Fibroblast of gingiva (primary cell): ENCODE measurements at regions not wholly inside any gene's neighbourhood (a gene's known extent, or its start where the extent isn't known, plus 50 kb on each side); places are given as distances from the start of the nearest gene placed in this dataset.
"Not testable (repeated sequence)": the region's sequence is repeated elsewhere in the genome, so short reads cannot be mapped to it uniquely, and the experiment has no call there.

ENCODE experiments used
- DNase-seq: peaks from one replicate; pipeline ENCODE4 v3.0.0-alpha.2; 2011; ENCODE audit warnings: low read depth

DNA sequence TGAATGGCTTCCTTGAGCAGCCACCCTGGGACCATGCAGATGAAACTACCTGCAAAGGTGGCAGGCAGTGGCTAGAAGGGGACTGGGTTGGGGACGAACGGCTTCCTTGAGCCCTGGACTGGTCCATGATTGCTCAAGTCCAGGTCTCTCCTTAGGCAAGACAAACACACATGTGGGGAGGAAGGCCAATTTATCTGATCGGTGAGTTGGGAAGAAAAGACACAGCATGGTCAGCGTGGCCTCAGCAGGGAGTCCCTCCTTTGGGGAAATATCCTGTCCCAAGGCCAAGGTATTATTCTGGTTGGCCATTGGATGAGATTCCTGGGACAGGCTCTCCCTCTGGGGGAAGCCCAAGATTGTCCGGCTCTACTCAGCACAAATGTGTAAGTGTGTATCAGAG, 116.3 kb upstream of the ERG start:
- no peak for DNase-seq

DNA sequence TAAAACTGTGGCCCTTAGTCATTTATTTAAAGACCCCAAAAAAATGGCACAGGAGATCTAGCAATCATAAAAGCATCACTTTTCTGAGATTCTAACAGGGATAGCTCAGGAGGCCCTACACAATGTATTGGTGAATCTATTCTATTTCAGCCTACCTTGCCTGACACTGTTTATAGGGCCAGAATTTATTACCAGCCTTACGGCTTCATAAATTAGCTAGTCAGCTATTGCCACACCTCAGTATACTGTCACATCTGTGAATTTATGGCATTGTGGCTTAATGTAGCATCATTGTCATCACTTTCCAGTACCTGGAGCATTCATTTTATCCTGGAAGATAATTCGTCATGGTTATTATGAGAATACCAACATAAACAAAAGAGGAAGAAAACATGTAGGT, 121.2 kb upstream of the ERG start:
- DNase-seq = no peak

DNA sequence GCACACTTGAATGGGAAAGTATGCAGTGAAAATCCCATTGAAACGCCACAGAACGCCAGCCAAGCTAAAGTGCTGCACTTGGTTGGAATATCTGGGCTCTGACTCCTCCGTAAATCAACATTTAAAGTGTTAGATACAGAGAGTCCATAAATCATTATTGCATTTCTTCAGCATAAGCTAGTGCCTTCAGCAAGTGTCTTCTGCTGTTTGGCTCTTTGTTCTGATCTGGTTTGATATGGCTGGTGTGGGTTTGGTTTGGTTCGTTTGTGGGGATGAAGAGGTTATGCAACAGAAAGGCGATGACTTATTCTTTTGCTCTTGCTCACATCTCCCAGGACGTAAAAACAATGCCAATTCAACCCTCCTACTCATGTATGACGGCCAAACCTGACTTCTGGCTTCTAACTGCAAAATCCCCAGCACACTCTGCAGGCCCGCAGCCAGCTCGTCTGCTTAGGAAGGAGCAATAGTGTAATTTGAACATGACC, 121.8 kb upstream of the ERG start:
- DNase-seq = no peak

DNA sequence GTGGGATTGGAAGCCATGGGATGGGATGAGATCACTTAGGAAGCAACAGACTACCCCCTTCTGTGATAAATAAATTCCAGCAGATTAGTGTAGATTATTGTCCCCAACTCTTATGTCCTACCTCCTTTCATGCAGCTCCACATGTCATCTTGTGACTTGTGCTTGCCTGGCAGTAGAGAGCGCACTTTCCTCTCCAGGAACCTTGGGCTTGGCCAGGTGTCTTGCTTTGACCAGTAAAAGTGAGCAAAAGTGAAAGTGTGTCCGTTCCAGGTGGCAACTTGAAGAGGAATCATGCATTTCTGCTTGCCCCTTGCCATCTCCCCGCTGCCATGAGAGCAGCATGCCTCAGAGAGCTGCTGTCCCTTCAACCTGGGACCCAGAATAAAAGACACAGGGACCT, 122.9 kb upstream of the ERG start:
- no peak for DNase-seq

DNA sequence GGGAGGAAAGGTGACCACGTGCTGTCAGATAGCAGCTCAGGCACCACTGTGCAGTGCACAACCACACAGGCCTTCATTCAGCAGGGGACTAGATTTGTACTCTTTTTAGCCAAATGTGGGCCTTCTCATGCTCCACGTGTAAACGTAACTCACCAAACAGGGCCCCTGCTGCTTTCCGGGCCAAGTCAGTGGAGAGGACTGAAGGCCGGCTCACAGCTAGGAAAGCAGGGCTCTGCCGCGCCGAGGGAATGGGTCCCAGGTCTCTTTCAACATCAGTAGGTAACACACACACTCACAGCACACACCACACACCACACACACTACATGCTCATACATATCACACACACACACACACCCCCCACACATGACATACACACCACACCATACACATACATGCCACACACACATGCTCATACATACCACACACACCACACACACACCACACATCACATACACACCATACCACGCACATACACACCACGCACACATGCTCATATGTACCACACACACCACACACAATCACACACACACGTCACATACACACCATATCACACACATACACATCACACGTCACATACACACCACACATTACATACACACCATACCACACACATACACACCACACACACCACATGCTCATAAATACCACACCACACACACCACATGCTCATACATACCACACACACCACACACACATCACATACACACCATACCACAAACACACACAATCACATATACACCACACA, 124.0 kb upstream of the ERG start:
- no peak for DNase-seq

DNA sequence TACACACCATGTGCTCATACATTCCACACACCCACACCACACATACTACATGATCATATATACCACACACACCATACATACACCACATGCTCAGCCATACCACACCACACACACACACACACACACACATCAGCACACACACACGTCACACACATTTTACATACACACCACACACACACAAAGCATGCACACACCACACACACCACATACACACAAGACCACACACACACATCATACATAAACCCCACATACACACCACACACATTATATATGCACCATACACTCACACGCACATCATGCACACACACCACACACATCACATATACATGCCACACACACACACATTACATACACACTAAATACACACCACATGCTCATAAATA, 124.5 kb upstream of the ERG start:
- DNase-seq = no peak

DNA sequence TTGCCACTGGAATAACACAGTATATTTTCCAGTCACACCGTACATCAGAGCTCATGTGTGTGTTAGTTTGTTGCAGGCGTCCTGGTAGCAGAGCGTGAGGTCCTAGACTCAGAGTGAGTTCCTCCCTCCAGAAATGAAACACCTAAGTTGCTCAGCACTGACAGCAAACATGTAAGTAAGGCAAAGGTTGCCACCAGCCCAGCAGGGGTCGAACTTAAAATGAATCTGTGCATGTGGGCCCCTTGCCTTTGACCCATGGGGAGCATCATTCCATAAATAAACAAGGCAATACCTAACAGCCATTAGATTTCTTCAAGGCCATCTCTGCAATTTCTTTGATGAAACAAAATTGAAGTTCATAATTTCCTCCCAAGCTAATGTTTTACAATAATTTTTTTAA, 125.3 kb upstream of the ERG start:
- no peak for DNase-seq

DNA sequence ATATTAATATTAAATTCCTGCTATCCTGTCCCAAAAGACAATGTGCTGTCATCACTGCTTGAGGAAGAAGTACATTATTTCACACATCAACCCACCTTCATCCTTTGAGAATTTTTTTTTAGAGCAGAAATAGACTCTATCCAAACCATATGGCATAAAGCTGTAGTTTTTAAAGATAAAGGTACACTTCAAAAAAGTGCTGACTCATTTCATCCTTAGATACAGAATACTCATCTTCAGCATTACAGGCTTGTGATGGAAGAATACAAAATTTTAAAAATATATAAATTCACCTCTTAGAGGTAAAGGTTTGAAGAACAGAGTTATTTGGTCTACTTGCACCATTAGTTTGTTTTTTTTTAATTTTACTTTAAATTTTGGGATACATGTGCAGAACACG, 126.7 kb upstream of the ERG start:
- DNase-seq = no peak

DNA sequence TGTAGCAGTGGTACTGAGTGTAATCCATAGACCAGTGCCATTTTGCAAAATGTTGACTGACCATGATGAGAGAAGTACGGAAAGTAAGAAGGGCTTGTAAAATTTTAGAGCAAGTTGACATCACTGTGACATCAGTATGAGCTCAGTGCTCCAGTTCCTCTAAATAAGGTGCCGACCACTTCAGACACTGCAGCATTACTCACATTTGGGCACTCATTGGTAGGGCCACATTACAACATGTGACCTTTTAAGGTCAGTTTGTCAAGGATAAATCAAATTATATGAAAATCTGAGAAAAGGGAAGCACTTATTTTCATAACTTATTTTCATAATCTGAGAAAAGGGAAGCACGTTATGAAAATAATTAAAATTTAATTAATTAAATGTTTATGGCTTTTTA, 128.0 kb upstream of the ERG start:
- DNase-seq = no peak

DNA sequence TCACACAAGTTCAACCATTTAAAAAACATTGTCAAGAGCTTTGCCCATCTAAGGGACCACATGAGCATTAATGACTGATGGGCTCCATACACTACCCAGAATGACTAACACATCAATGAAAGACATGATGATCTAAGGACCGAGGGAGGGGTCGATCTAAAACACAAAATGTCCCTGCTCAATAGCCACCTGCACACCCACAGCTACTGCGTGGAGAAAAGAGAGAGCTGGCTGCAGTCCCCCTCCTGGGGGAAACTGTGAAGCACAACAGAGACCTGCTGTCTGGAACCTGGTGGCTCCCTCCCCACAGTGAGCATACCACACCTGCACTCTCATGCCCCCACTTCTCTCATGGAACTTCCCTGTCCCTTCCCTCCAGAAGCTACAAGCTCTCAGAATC, 130.1 kb upstream of the ERG start:
- no peak for DNase-seq

DNA sequence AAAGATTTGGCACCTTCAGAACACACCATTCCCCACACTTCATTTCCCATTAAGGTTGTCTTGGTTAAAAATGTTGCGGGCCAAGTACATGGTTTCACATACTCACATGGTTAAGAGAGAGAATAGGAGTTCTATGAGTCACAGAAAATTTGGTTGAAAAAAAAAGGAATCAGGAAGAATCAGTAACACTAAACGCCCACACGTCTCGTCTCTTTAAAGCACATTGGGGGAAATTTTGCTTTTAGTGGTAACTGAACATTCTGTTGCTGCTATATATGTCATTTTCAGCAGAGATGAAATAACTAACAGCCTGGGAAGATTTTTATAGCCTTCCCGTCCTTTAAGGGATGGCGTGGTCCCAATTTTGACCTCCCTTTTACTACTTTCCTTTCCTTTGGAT, 132.9 kb upstream of the ERG start:
- no peak for DNase-seq

DNA sequence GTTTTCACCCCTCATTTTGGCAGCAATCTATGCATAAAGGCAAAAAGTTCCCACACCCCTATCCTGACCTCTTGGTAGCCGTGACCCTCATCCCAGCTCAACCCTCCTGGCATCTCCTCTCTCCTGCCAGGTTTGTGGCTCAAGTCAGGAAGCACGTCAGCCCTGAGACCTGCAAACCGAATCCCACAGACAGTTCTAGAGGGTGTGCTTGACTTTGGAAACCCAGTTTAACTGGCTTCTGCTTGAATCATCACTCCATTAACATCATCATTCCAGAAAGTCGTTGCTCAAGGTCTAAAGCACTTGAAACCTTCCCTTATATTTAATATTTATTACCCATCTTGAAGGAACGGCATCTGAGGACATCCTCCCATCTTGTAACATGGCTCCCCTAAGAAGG, 133.4 kb upstream of the ERG start:
- DNase-seq = no peak

DNA sequence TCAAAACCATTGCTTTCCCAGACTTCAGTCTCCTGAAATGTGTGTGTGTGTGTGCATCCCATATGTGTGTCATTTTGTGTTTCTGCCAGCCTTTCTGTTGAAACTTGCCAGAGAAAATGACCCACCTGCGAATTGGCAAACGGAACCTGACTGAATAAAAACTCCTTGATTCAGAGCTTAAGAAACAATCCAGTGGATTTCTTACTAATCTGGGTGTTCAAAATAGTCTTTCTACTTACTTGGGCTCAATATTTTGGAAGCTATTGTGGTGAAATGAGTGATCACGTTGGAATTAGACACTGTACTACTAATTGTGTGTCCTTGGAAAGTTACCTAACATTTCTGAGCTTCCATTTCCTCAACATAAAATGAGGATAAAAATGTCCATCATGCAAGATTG, 138.9 kb upstream of the ERG start:
- DNase-seq = no peak

DNA sequence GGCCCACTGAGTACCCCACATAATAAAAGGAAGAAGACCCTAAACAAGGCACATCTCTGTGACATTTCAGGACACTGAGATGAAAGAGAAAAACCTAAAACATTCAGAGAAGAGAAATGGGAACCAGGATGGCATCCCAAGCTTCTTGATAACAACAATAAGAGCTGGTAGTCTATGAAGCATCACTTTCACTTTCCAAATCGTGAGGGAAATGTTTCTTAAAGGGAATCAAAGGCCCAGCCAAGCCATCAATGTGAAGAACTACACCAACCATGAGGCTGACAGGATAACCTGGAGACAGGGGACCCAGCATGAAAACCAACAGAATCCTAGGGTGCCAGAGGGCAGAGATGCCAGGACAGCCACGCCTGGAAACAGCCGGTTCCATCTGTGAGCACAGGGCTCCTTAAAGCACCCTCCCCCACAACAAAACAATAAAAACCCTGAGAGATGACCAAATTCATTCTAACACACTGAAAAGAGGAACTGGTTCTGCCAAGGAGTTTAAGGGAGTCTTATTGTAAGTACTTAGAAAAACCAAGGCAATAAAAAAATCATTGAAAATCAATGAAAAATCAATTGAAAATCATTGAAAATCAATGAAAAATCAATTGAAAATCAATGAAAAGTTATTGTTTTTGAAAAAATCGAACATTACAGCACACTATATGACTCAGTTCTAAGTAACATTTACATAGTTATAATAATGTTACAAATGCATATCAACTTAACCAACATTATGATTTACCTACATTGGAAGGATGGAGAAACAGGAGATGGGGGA, 141.5 kb upstream of the ERG start:
- DNase-seq = no peak

DNA sequence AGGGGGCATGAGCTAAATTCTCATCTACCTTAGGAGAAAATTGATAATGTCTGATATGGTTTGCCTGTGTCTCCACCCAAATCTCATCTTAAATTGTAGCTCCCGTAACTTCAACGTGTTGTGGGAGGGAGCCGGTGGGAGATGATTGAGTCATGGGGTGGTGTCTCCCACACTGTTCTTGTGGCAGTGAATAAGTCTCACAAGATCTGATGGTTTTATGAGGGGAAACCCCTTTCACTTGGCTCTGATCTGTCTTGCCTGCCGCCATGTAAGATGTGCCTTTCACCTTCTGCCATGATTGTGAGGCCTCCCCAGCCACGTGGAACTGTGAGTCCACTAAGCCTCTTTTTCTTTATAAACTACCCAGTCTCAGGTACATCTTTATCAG, 142.1 kb upstream of the ERG start:
- not testable (repeated sequence) for DNase-seq

DNA sequence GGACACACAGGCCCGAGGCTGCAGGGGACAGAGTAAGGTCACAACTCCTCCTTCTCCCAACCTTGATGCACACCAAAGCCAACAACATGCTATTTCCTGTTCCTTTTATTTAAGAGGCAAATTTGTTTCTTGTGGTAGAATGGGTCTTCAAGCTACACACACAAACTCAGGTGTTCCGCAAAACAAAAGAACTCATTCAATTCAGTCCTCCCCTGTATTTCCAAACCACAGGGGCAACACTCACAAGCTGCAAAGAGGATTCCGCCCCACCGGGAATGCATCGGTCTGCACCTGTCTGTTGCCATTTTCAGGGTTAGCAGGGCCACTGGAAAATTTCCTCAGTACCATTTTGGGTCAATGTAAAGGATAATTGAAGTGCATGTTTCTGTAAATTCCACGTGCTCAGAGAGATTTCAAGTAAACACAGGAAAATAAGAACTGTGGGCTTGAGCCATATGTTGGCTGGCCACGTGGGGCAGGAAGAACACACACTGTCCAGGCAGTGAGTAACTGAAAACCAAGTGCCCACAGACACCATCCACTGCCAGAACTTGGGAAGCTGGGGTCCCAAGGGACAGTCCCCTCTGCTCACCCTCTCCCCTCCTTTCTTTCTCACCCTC, 145.2 kb upstream of the ERG start:
- DNase-seq = no peak

DNA sequence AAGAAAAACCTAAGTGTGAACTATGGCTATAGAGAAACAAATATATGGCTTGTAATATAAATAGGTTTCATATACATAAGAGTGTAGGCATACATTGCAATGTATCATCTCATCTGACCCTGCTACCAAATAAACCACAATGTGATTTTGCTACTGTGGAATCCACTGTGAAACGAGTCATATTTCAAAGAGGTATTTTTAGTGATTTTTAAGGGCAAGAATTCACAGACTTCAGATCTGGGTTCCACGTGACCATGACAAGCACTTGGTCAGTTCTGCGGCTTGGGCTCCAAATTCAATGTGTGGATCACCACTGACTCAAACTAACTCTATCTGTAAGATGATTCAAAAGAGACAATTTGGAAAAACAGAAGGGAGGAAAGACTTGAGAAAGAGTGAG, 147.0 kb upstream of the ERG start:
- peak; percentile 15 for DNase-seq

DNA sequence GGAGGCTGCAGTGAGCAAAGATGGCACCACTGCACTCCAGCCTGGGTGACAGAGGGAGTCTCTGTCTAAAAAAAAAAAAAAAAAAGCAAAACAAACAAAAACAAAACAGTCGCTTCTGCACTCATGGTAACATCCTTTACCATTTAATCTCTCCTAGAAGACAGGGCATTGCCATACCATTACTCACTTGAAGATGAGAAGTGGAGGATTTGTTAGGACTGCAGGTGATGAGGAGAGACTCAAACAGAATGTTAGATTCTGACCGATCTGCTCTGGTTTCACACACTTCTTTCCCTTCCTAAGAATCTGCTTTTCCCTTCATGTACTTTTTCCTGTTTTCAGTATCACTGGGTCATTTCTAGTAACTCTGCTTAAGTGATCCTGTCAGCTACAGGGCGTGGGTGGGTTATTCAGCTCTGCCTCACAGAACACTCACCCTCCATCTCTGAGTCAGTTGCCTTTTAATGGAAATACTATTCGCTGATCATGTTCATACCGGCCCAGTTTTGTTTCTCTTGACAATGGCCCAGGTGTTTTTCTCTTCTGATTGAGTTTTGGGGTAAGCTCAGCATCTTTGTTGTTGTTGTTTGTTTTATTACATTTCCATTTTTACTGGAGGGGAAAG, 148.0 kb upstream of the ERG start:
- no peak for DNase-seq

DNA sequence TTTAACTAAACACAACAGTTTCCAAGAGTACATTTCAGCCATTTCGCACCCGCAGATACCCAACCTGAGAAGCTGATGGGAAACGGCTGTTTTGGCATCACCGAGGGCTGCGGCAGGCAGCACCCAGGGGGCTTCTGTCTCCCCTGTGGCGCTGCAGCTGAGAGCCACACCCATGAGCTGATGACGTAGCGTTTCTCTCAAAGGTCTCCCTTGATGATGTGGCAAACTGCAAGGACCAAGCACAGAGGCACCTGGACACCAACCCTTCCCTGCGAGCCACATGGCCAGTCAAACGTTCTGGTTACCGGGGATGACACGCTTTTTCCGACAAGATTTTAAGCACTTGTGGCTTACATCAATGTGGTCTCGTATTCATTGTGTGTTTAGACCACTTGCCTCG, 150.8 kb upstream of the ERG start:
- no peak for DNase-seq

DNA sequence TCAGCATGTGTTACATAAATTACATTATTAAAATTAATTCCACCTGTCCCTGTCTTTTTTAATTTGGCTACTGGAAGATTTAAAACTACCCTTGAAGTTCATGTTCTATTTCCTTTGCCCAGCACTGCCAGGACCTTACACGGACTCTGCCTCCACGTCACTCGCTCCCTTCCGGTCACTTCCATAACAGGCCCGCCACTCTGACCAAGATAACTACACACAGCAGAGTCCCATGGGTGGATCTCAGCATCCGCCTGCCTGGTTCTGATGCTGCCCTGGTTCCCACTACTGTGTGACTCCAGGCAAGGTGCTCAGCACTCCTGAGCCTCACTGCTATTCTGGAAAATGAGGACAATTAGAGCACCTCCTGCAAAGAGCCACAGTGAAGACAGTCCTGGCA, 153.3 kb upstream of the ERG start:
- no peak for DNase-seq

DNA sequence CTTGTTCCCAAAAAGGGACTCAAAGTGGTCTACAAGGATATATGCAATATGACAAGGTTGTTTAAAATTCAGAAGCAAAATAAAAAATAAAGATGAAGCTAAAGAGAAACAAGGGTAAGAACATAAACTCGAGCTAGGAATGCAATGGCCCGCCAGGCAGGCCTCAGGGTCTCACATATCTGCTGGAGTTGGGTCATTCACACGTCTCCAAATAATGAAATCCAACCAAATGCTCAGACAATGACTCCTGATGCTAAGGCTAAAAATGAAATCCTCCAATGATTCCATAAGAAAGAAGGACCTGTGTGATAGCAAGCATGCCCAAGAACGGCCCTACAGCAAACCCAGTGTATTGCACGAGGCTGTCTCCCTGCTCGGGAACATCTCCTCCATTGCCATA, 153.3 kb upstream of the ETS2 start:
- no peak for DNase-seq

DNA sequence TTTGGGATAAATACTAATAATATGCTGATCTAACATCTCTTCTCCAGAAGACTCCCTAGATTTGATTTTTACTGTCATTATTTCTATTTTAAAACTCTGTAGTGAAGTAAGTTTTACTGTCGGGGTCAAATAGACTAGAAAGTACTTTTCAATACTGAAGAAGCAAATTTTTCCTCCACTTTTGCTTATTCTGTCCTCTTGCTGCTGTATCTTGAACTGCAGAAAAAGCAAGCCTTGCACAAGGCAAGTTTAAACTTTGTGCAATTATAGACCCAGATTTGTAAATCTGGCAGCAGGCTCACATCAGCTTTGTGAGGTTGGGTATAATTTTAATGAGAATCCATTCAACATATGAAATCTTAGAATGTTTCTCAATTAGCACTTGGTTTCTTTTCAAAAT, 151.1 kb upstream of the ETS2 start:
- DNase-seq = no peak

DNA sequence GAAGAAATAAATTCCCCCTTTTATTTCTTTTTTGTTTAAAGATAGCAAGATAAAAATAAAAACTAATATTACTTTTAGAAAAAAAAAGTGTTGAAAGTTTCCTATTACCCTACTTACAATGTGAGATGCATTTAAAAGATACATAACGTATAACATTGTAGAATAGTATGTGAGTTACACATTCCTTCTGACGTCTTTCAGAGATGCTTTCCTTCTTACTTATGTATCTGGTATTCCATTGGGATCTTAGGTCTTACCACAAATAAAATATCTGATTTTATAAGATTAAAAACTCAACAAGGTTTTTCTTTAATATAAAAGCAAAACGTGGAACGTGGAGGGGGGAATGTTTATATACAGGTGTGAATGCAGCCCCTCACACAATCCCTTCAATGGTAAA, 147.2 kb upstream of the ETS2 start:
- no peak for DNase-seq
